Esophagus squamous epithelium (tissue), 4 donors: ENCODE measurements at regions not wholly inside any gene's neighbourhood (a gene's known extent, or its start where the extent isn't known, plus 50 kb on each side); places are given as distances from the start of the nearest gene placed in this dataset.

Source experiments
- CTCF ChIP-seq, 6 experiments: fragments of 450-650 bp in 4 of 6; fragments of 200-600 bp in 2 of 6; sonication (generic) in 2 of 6; IDR thresholded peaks; one replicate each; pipeline ENCODE4 v1.5.1; 2016 to 2019; ENCODE audit warnings: antibody characterized with exemption in 6 of 6, mild to moderate bottlenecking in 4 of 6, moderate library complexity in 4 of 6
- POLR2A ChIP-seq, 4 donors: fragments of 450-650 bp; IDR thresholded peaks; one replicate each; pipeline ENCODE4 v1.6.1; 2017; ENCODE audit warnings: antibody characterized with exemption in 4 of 4, mild to moderate bottlenecking in 4 of 4, moderate library complexity in 3 of 4

- TF ChIP-seq CTCF (IDR thresholded peaks at IDR 0.05), result no peak
- no peak for TF ChIP-seq POLR2A (IDR thresholded peaks at IDR 0.05)
Measured at GRCh38 chr12:73374360-73374759, 1102.2 kb downstream of the TRHDE start.
